Glomerular endothelial cell (primary cell): ENCODE measurements at regions not wholly inside any gene's neighbourhood (a gene's known extent, or its start where the extent isn't known, plus 50 kb on each side); places are given as distances from the start of the nearest gene placed in this dataset.
"Not testable (repeated sequence)": the region's sequence is repeated elsewhere in the genome, so short reads cannot be mapped to it uniquely, and the experiment has no call there.

Experiments
- DNase-seq: peaks from one replicate; pipeline ENCODE4 v3.0.0-alpha.2; 2011; ENCODE audit warnings: low read depth, low spot score; ENCODE audit errors: extremely low read depth

GRCh38 chr13:50745542-50746115 lies 97.9 kb downstream of the DLEU7 start:
- DNase-seq: no peak

DNA sequence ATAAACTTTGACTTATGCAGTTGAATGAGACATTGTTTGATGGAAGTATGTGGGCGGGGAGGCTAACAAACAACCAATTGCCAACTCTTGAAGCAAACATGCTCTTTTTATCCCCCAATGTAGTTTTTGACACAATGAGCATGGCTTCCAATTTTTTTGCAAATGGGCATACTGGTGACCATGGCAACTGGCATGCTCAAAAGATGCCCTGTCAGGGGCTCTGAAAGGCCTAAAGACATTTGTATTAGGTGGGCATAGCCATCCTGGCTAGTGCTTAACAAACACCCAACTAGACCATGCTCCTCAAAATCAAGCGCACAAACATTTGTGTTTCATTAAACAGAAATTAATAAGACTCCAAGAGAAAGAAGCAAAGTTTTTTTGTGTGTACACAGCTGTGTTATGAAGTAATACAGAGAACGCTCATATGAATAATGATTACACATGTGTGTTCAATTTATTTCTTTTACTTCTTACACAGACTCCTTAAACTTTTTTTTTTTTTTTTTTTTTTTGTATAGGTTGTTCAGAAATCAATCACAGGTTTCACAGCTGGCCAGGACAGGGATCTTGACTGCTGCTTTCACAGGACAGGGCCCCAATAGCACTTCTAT lies 95.6 kb downstream of the DLEU7 start:
- DNase-seq: no peak

GRCh38 chr13:50753221-50753620 lies 90.3 kb downstream of the DLEU7 start:
- not testable (repeated sequence) for DNase-seq

GRCh38 chr13:50755862-50756685 lies 87.4 kb downstream of the DLEU7 start:
- not testable (repeated sequence) for DNase-seq

DNA sequence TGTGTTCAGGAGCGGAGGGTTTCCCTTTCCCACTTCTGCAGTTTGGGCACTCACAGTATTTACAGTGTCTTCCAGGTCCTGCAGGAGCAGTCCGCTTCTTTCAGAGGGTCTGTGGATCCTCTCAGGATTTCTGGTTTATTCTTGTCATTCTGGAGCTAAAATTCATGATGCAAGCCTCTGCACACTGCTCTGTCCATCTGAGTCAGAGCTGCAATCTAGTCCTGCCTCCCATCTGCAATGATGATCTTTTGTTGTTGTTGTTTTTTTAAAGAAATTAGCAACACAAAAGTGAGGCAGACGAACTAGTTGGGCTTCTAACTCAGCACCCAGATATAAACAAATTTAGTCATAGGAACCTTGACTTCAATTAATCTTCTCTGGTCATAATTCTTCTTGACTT lies 86.5 kb downstream of the DLEU7 start:
- DNase-seq: no peak

DNA sequence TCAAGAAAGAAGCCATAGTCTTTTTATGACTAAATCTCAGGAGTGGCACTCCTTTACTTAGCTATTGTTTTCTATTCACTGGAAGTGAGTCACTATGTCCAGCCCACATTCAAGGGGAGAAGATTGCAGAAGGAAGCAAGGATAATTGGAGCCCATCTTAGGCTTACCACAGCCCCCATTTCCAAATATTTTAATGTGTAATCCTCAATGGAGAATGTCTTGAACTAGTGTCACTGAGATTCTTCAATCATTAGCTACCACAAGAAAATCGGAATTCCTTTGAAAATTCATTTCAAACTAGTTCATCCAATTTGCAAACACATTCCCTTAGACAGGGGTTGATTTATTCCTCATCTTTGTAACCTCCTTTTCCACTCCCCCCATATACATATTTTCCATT lies 84.7 kb downstream of the DLEU7 start:
- DNase-seq: no peak

DNA sequence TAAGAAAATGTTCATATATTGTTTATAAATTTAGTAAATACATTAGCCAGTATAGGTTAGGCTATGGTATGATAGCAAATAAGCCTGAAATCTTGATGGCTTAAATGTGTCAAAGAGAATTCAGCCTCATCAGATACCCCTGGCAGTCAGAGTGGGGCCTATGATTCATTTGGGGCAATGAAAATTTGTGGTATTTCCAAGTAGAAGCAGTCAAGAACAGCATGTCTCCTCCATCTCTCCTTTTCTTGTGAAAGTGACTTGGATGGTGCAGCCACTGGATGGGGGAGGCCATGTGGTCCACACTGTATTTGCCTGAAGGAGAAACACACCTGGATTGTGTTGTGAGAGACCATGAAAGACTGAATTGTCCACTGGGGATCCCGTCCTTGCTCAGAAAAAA lies 82.7 kb downstream of the DLEU7 start:
- no peak for DNase-seq

- DNase-seq: no peak
Observed at GRCh38 chr13:50761406-50761805, 82.1 kb downstream of the DLEU7 start.

DNA sequence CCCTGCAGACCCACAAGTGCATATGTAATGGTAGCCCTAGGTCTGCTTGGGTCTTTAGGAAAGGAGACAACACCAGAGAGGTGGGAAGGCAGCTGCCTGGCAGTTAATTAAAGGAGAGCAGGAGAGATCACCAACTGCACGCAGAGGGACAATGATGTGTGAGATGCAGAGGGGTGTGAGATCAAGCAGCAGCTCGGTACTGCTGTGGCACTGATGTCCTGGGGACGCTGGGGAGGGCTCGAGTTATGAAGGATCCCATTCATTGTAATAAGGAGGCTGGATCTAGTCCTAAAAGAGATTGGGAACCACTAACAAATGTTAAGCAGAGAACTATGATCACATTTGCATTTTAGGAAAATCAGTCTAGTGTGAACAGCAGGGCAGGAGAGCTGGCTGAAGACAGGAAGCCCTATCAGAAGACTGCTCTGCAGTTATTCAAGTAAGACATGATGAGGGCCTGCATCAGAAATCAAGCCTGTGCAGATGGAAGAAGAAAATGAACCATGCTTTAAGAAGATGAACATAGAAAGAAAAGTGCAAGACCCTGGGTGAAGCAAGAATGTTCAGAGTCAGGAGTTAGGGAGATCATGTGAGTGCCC lies 80.4 kb downstream of the DLEU7 start:
- no peak for DNase-seq

DNA sequence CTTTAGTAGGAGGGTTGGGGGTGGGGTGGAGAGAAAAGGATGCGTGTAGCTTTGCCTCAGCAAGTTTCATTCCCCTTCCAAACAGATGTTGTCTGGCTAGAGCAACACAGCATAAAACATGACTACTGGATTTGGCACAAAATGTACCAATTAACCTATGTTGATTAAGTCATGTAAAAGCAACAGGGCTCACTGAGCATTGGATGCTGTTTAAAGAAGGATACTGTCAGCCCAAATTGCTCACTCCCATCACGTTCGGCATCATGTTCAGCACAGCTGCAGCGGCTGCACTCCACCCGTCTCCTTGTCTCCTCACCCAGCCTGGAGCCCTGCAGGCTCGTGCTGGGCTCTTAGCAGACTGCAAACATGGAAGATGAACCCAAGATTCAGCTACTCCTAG lies 77.5 kb downstream of the DLEU7 start:
- no peak for DNase-seq

DNA sequence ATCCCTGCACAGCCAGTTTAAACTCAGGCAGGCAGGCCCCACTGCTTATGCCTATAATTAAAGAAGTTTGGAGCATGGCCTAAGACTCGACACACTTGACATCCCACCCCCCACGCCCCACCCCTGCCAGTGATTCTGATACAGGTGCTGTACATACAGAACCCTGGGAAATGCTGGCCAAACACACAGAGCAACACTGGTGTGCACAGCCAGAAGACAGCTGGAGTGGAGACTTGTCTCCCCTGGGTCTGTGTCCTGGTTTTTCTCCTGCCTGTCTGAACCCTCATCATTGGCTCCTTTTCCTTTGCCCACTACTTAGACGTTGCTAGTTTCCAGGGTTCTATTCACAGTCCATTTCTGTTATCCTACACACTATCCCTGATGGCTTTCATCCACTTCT lies 76.8 kb downstream of the DLEU7 start:
- DNase-seq: no peak

DNA sequence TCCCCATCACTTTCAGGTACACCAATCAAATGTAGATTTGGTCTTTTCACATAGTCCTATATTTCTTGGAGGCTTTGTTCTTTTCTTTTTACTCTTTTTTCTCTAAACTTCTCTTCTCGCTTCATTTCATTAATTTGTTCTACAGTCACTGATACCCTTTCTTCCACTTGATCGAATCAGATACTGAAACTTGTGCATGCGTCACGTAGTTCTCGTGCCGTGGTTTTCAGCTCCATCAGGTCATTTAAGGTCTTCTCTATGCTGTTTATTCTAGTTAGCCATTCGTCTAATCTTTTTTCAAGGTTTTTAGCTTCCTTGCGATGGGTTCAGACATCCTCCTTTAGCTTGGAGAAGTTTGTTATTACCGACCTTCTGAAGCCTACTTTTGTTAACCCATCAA lies 70.6 kb downstream of the DLEU7 start:
- not testable (repeated sequence) for DNase-seq
